Embryonic facial prominence (tissue), 1 donor: ENCODE measurements at regions not wholly inside any gene's neighbourhood (a gene's known extent, or its start where the extent isn't known, plus 50 kb on each side); places are given as distances from the start of the nearest gene placed in this dataset.
"Not testable (repeated sequence)": the region's sequence is repeated elsewhere in the genome, so short reads cannot be mapped to it uniquely, and the experiment has no call there.

Experiments used
- DNase-seq: peaks from one replicate; pipeline ENCODE4 v3.0.0-alpha.2; 2016; ENCODE audit errors: extremely low spot score

GRCh38 chr2:181790716-181791649, 100.5 kb upstream of the ITPRID2 start:
- no peak for DNase-seq

GRCh38 chr2:181792906-181793305, 98.6 kb upstream of the ITPRID2 start:
- DNase-seq, result no peak

GRCh38 chr2:181798022-181798421, 93.5 kb upstream of the ITPRID2 start:
- DNase-seq, result no peak

GRCh38 chr2:181802300-181802699, 89.2 kb upstream of the ITPRID2 start:
- not testable (repeated sequence) for DNase-seq

GRCh38 chr2:181803903-181804799, 87.4 kb upstream of the ITPRID2 start:
- DNase-seq, result not testable (repeated sequence)

- DNase-seq, result no peak
These were observed 86.1 kb upstream of the ITPRID2 start for GRCh38 chr2:181805228-181806038.

GRCh38 chr2:181806039-181806392, 85.5 kb upstream of the ITPRID2 start:
- no peak for DNase-seq

- no peak for DNase-seq
These were observed 84.0 kb upstream of the ITPRID2 start for GRCh38 chr2:181807526-181807925.

GRCh38 chr2:181810823-181811695, 80.5 kb upstream of the ITPRID2 start:
- DNase-seq, result no peak

- no peak for DNase-seq
These were observed 79.3 kb upstream of the ITPRID2 start for GRCh38 chr2:181812106-181812743.

GRCh38 chr2:181814057-181814491, 77.5 kb upstream of the ITPRID2 start:
- DNase-seq, result no peak

GRCh38 chr2:181817509-181817908, 74.0 kb upstream of the ITPRID2 start:
- no peak for DNase-seq

GRCh38 chr2:181818058-181818680, 73.4 kb upstream of the ITPRID2 start:
- DNase-seq, result no peak

GRCh38 chr2:181818840-181819239, 72.7 kb upstream of the ITPRID2 start:
- DNase-seq, result no peak

GRCh38 chr2:181821049-181821448, 70.5 kb upstream of the ITPRID2 start:
- no peak for DNase-seq

- no peak for DNase-seq
These were observed 69.4 kb upstream of the ITPRID2 start for GRCh38 chr2:181822097-181822496.

GRCh38 chr2:181823405-181823804, 68.1 kb upstream of the ITPRID2 start:
- DNase-seq, result no peak

GRCh38 chr2:181828122-181828705, 63.3 kb upstream of the ITPRID2 start:
- DNase-seq, result no peak

- no peak for DNase-seq
These were observed 62.3 kb upstream of the ITPRID2 start for GRCh38 chr2:181829230-181829629.
